Fibroblast of mammary gland (primary cell): ENCODE measurements at regions not wholly inside any gene's neighbourhood (a gene's known extent, or its start where the extent isn't known, plus 50 kb on each side); places are given as distances from the start of the nearest gene placed in this dataset.

Experiments used
- DNase-seq: peaks from one replicate; pipeline ENCODE4 v3.0.0-alpha.2; 2010; ENCODE audit warnings: low read depth
- H3K4me3 ChIP-seq: 2 replicates; pipeline ENCODE4 v1.5.1; 2011; ENCODE audit warnings: low read depth, mild to moderate bottlenecking, low read length, moderate library complexity; ENCODE audit not compliant: control insufficient read depth
- TF ChIP-seq, protein P1 (sequence below): conservative IDR thresholded peaks from 2 replicates; pipeline ENCODE4 v1.5.1; 2011; ENCODE audit warnings: low read depth, low read length, inconsistent platforms; ENCODE audit not compliant: control insufficient read depth, insufficient read depth

- DNase-seq, result no peak
- TF ChIP-seq, protein P1, sequence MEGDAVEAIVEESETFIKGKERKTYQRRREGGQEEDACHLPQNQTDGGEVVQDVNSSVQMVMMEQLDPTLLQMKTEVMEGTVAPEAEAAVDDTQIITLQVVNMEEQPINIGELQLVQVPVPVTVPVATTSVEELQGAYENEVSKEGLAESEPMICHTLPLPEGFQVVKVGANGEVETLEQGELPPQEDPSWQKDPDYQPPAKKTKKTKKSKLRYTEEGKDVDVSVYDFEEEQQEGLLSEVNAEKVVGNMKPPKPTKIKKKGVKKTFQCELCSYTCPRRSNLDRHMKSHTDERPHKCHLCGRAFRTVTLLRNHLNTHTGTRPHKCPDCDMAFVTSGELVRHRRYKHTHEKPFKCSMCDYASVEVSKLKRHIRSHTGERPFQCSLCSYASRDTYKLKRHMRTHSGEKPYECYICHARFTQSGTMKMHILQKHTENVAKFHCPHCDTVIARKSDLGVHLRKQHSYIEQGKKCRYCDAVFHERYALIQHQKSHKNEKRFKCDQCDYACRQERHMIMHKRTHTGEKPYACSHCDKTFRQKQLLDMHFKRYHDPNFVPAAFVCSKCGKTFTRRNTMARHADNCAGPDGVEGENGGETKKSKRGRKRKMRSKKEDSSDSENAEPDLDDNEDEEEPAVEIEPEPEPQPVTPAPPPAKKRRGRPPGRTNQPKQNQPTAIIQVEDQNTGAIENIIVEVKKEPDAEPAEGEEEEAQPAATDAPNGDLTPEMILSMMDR, result no peak
- no peak overlapping the region for H3K4me3 ChIP-seq
These were observed 93.9 kb downstream of the C11orf91 start for GRCh38 chr11:33606762-33607161.

- no peak for DNase-seq
- TF ChIP-seq, protein P1, result no peak
- H3K4me3 ChIP-seq, result no peak overlapping the region
These were observed 94.9 kb downstream of the C11orf91 start for GRCh38 chr11:33605703-33606102.

DNA sequence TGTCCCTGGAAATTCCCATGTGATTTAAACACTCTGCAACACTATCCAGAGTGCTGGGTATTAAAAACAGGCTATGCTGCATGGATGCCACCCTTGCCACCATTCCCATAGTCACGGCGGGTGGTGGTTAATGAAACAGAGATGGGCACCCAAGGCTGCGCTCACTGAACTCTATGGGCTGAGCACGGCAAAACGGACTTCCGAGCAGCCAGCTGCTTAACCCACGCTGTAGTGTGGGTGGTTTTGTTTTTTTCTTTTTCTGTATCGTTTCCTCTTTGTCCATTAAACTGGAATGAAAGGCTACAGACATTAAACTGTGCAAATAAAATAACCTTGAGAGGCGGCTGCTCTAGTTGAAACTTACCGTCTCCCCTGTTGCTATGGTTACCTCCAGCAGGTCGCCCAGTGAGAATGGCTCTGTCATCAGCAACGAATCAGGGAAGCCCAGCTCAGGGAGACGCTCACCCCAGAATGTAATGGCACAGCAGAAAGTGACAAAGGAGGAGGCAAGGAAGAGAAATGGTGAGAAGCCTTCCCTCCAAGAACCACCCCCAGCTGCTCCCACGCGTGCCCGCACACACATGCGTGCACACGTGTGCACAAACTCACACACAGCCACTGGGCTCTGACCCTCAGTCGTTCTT lies 102.1 kb downstream of the C11orf91 start:
- TF ChIP-seq, protein P1, result no peak
- no peak overlapping the region for H3K4me3 ChIP-seq
- peak; percentile 13 for DNase-seq

GRCh38 chr11:33594188-33594587 lies 106.4 kb downstream of the C11orf91 start:
- H3K4me3 ChIP-seq, result no peak overlapping the region
- no peak for DNase-seq
- TF ChIP-seq, protein P1, result no peak

- no peak overlapping the region for H3K4me3 ChIP-seq
These were observed 110.2 kb downstream of the C11orf91 start for GRCh38 chr11:33590441-33590840.

GRCh38 chr11:33588056-33588455 lies 112.6 kb downstream of the C11orf91 start:
- TF ChIP-seq, protein P1, result no peak
- DNase-seq, result no peak
- H3K4me3 ChIP-seq, result no peak overlapping the region

More at GRCh38 chr11:33590441-33590840, 110.2 kb downstream of the C11orf91 start:
- DNase-seq, result no peak
- TF ChIP-seq, protein P1, result no peak
